IMR-90 (cell line): ENCODE measurements at regions not wholly inside any gene's neighbourhood (a gene's known extent, or its start where the extent isn't known, plus 50 kb on each side); places are given as distances from the start of the nearest gene placed in this dataset.

Experiments
- ATAC-seq: fragments of 200-7000 bp; cut with Tn5 transposase; 2 replicates; pipeline ENCODE4 v1.9.1; 2020; ENCODE audit warnings: low read depth, mild to moderate bottlenecking, moderate library complexity
- BruUV-seq: library from RNA; stranded (reverse); fragments of 400-500 nt; replicated peaks from 2 replicates; lab custom pipeline; 2021; lab: Mats Ljungman, UMichigan
- CTCF ChIA-PET: fragments of 300-600 bp; formaldehyde crosslinking; extraction: SDS; loops from one replicate; lab custom pipeline; 2021; ENCODE audit warnings: antibody characterized with exemption; lab: Yijun Ruan, JAX
- POLR2A ChIA-PET: fragments of 300-600 bp; sonication (Branson Sonifier 250); formaldehyde crosslinking; loops from one replicate; lab custom pipeline; 2022; ENCODE audit warnings: antibody characterized with exemption; ENCODE audit not compliant: unreplicated experiment; lab: Charles Lee
- DNase-seq: peaks from one replicate; pipeline ENCODE4 v3.0.0; 2013
- H2AFZ ChIP-seq: replicated peaks from 2 replicates; pipeline ENCODE3; 2013; ENCODE audit warnings: low read length, mild to moderate bottlenecking; ENCODE audit not compliant: poor library complexity
- H2AK5ac ChIP-seq: 2 replicates; pipeline ENCODE4 v1.6.1; 2013; ENCODE audit warnings: low read depth, low read length, inconsistent platforms
- H2AK9ac ChIP-seq: replicated peaks from 2 replicates; pipeline ENCODE3; 2013; ENCODE audit warnings: mild to moderate bottlenecking, low read depth, low read length, moderate library complexity; ENCODE audit not compliant: poor library complexity
- H2BK120ac ChIP-seq: 2 replicates; pipeline ENCODE4 v1.6.1; 2013; ENCODE audit warnings: low read depth, low read length, inconsistent platforms
- H2BK15ac ChIP-seq: 3 replicates; pipeline ENCODE4 v1.6.1; 2013; ENCODE audit warnings: low read depth, low read length, inconsistent platforms
- H2BK20ac ChIP-seq: 2 replicates; pipeline ENCODE4 v1.6.1; 2013; ENCODE audit warnings: low read depth, mild to moderate bottlenecking, inconsistent platforms, low read length, moderate library complexity
- H2BK5ac ChIP-seq: 2 replicates; pipeline ENCODE4 v1.6.1; 2013; ENCODE audit warnings: mild to moderate bottlenecking, low read depth, low read length, inconsistent platforms; ENCODE audit not compliant: poor library complexity, severe bottlenecking
- H3K14ac ChIP-seq: replicated peaks from 2 replicates; pipeline ENCODE4 v1.6.1; 2013; ENCODE audit warnings: low read depth, low read length, inconsistent platforms
- H3K18ac ChIP-seq: 2 replicates; pipeline ENCODE4 v1.6.1; 2013; ENCODE audit warnings: low read depth, low read length, control low read depth
- H3K23ac ChIP-seq: 2 replicates; pipeline ENCODE4 v1.6.1; 2013; ENCODE audit warnings: low read depth, low read length, inconsistent platforms
- H3K27ac ChIP-seq: 2 replicates; pipeline ENCODE4 v1.5.1; 2013; ENCODE audit warnings: mild to moderate bottlenecking, control low read depth, low read length; ENCODE audit not compliant: insufficient read depth
- H3K27me3 ChIP-seq: 2 replicates; pipeline ENCODE4 v1.6.1; 2013; ENCODE audit warnings: low read length; ENCODE audit not compliant: control insufficient read depth, insufficient read depth
- H3K36me3 ChIP-seq: 2 replicates; pipeline ENCODE4 v1.6.1; 2013; ENCODE audit warnings: low read length, mixed read lengths; ENCODE audit not compliant: control insufficient read depth, insufficient read depth
- H3K4ac ChIP-seq: 2 replicates; pipeline ENCODE4 v1.6.1; 2013; ENCODE audit warnings: low read depth, low read length, inconsistent platforms
- H3K4me1 ChIP-seq: 2 replicates; pipeline ENCODE4 v1.6.1; 2013; ENCODE audit warnings: low read length, mixed read lengths; ENCODE audit not compliant: control insufficient read depth, insufficient read depth
- H3K4me2 ChIP-seq: 2 replicates; pipeline ENCODE4 v1.6.1; 2013; ENCODE audit warnings: low read depth, mild to moderate bottlenecking, control low read depth, low read length, moderate library complexity
- H3K4me3 ChIP-seq: 2 replicates; pipeline ENCODE4 v1.5.1; 2013; ENCODE audit warnings: low read depth, mild to moderate bottlenecking, control low read depth, low read length, moderate library complexity; ENCODE audit not compliant: insufficient read depth
- H3K56ac ChIP-seq: 2 replicates; pipeline ENCODE4 v1.6.1; 2013; ENCODE audit warnings: low read length, inconsistent platforms; ENCODE audit not compliant: insufficient read depth; ENCODE audit errors: extremely low read depth
- H3K79me1 ChIP-seq, 2 experiments: 2 replicates each; pipeline ENCODE4 v1.6.1; 2013; ENCODE audit warnings: low read length in 2 of 2, inconsistent platforms in 1 of 2, low read depth in 1 of 2
- H3K9ac ChIP-seq: 2 replicates; pipeline ENCODE4 v1.6.1; 2013; ENCODE audit warnings: low read depth, low read length, control low read depth
- H3K9me1 ChIP-seq: 2 replicates; pipeline ENCODE4 v1.6.1; 2013; ENCODE audit warnings: low read length, inconsistent platforms; ENCODE audit not compliant: insufficient read depth
- H3K9me3 ChIP-seq: 2 replicates; pipeline ENCODE4 v1.6.1; 2013; ENCODE audit warnings: low read length; ENCODE audit not compliant: control insufficient read depth, insufficient read depth
- H4K20me1 ChIP-seq: 2 replicates; pipeline ENCODE4 v1.6.1; 2013; ENCODE audit warnings: low read length, inconsistent platforms; ENCODE audit not compliant: insufficient read depth
- H4K5ac ChIP-seq: 2 replicates; pipeline ENCODE4 v1.6.1; 2013; ENCODE audit warnings: mild to moderate bottlenecking, low read depth, low read length, control low read depth
- H4K8ac ChIP-seq, 2 experiments: 2 replicates each; pipeline ENCODE4 v1.6.1; 2013; ENCODE audit warnings: low read depth in 2 of 2, low read length in 2 of 2, control low read depth in 1 of 2, inconsistent platforms in 1 of 2
- H4K91ac ChIP-seq: 2 replicates; pipeline ENCODE4 v1.6.1; 2013; ENCODE audit warnings: low read depth, low read length, inconsistent platforms; ENCODE audit not compliant: insufficient read depth
- dilution Hi-C: fragments of 300-500 bp; cut with HindIII; formaldehyde crosslinking; loops from one replicate; pipeline ENCODE4 v1.14.3; 2018; ENCODE audit warnings: low sequenced_read_pairs; ENCODE audit not compliant: unreplicated experiment
- in situ Hi-C: fragments of 300-500 bp; cut with MboI; formaldehyde crosslinking; loops from 3 replicates; pipeline ENCODE4 v1.14.3; 2019; ENCODE audit warnings: low sequenced_read_pairs, inconsistent platforms, mixed read lengths
- intact Hi-C: fragments of 100-400 bp; cut with micrococcal nuclease; formaldehyde crosslinking; loops from 2 replicates; pipeline ENCODE4 v1.10.0; 2022
- TF ChIP-seq, protein P1 (sequence below): conservative IDR thresholded peaks from 2 replicates; pipeline ENCODE4 v1.5.1; 2012; ENCODE audit warnings: mild to moderate bottlenecking, low read depth, low read length, improper control_type of control experiment
- TF ChIP-seq, protein P2 (sequence below): fragments of 150-350 bp; IDR thresholded peaks from 2 replicates; pipeline ENCODE4 v1.6.1; 2016; ENCODE audit warnings: low read depth, mild to moderate bottlenecking, low read length, moderate library complexity, borderline replicate concordance

DNA sequence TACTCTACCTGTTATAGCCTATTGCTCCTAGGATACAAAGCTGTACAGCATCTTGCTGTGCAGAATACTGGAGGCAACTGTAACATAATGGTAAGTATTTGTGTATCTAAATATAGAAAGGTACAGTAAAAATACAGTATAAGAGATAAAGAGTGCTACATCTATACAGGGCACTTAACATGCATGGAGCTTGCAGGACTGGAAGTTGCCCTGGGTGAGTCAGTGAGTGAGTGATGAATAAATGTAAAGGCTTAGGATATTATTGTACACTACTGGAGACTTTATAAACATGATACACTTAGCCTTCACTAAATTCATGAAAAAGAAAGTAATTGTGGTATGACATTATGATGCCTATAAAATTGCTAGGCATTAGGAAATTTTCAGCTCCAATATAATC, 65.5 kb upstream of the OSMR start:
- Histone ChIP-seq H3K9me3 (no peaks in the 10 kb centered on the region), H3K14ac (no peak overlapping the region), H3K9ac (no peak overlapping the region), H3K27me3 (peaks cover 11% of the 10 kb centered on the region), H3K36me3 (no peaks in the 10 kb centered on the region), H4K20me1 (no peaks in the 10 kb centered on the region; the same call in 1 of the 2 replicates), H2BK15ac (no peak overlapping the region), H3K4me3 (no peak overlapping the region), H2BK5ac (no peak overlapping the region), H3K56ac (no peak overlapping the region), H3K4me2 (no peak overlapping the region), H4K91ac (no peak overlapping the region), H3K27ac (no peak overlapping the region), H2BK20ac (no peak overlapping the region), H4K5ac (no peak overlapping the region), H3K18ac (no peak overlapping the region), H3K23ac (no peak overlapping the region), H2AFZ (no peak overlapping the region), H3K4me1 (peaks cover 10% of the 10 kb centered on the region), H2AK9ac (no peak overlapping the region), H2BK120ac (no peak overlapping the region), H2AK5ac (no peak overlapping the region), H3K4ac (no peak overlapping the region), H3K9me1 (peaks cover 3% of the 10 kb centered on the region; the same call in 1 of the 2 replicates), H3K79me1 (no peaks in the 10 kb centered on the region), H4K8ac (no peak overlapping the region)
- intact Hi-C loops: no loop called here
- dilution Hi-C loops: no loop called here
- ChIA-PET POLR2A (no interaction called here), CTCF (interaction anchor here (0.7 to 1.0 kb wide), 2 partner anchors 230 to 360 kb away, joined by 3 read pairs; no protein-coding TSS in a partner anchor)
- TF ChIP-seq, protein P1, sequence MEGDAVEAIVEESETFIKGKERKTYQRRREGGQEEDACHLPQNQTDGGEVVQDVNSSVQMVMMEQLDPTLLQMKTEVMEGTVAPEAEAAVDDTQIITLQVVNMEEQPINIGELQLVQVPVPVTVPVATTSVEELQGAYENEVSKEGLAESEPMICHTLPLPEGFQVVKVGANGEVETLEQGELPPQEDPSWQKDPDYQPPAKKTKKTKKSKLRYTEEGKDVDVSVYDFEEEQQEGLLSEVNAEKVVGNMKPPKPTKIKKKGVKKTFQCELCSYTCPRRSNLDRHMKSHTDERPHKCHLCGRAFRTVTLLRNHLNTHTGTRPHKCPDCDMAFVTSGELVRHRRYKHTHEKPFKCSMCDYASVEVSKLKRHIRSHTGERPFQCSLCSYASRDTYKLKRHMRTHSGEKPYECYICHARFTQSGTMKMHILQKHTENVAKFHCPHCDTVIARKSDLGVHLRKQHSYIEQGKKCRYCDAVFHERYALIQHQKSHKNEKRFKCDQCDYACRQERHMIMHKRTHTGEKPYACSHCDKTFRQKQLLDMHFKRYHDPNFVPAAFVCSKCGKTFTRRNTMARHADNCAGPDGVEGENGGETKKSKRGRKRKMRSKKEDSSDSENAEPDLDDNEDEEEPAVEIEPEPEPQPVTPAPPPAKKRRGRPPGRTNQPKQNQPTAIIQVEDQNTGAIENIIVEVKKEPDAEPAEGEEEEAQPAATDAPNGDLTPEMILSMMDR: no peak
- TF ChIP-seq, protein P2, sequence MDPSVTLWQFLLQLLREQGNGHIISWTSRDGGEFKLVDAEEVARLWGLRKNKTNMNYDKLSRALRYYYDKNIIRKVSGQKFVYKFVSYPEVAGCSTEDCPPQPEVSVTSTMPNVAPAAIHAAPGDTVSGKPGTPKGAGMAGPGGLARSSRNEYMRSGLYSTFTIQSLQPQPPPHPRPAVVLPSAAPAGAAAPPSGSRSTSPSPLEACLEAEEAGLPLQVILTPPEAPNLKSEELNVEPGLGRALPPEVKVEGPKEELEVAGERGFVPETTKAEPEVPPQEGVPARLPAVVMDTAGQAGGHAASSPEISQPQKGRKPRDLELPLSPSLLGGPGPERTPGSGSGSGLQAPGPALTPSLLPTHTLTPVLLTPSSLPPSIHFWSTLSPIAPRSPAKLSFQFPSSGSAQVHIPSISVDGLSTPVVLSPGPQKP: no peak
- DNase-seq (peak; percentile 48), ATAC-seq (peak; percentile 33)
- in situ Hi-C loops: no loop called here
- BruUV-seq: no TSS peak
